Activated CD4-positive, alpha-beta T cell treated with anti-CD3 and anti-CD28 coated beads, Interleukin-2, amount 10 ng/mL, durations not matched to agents 7 days and 5 days (primary cell): ENCODE measurements at regions not wholly inside any gene's neighbourhood (a gene's known extent, or its start where the extent isn't known, plus 50 kb on each side); places are given as distances from the start of the nearest gene placed in this dataset.

ENCODE experiments used
- CTCF ChIA-PET: fragments of 350-600 bp; sonication (Branson Sonifier 250); formaldehyde crosslinking; loops from one replicate; lab custom pipeline; 2021; ENCODE audit warnings: antibody characterized with exemption; lab: Charles Lee
- POLR2A ChIA-PET: fragments of 350-600 bp; sonication (Branson Sonifier 250); formaldehyde crosslinking; loops from one replicate; lab custom pipeline; 2021; ENCODE audit warnings: antibody characterized with exemption; lab: Charles Lee
- DNase-seq: peaks from one replicate; pipeline ENCODE4 v3.0.0-alpha.2; 2020
- H3K27ac Mint-ChIP-seq: one replicate; pipeline ENCODE4 v1.8.0; 2021; ENCODE audit warnings: mild to moderate bottlenecking, moderate library complexity, mixed read lengths
- H3K27me3 Mint-ChIP-seq: one replicate; pipeline ENCODE4 v1.8.0; 2021; ENCODE audit warnings: mixed read lengths
- H3K36me3 Mint-ChIP-seq: one replicate; pipeline ENCODE4 v1.8.0; 2021; ENCODE audit warnings: low read depth, mixed read lengths
- H3K4me1 Mint-ChIP-seq: one replicate; pipeline ENCODE4 v1.8.0; 2021; ENCODE audit warnings: mixed read lengths
- H3K4me3 Mint-ChIP-seq: one replicate; pipeline ENCODE4 v1.8.0; 2021; ENCODE audit warnings: mild to moderate bottlenecking, moderate library complexity, mixed read lengths
- H3K9me3 Mint-ChIP-seq: one replicate; pipeline ENCODE4 v1.8.0; 2021; ENCODE audit warnings: mixed read lengths

DNA sequence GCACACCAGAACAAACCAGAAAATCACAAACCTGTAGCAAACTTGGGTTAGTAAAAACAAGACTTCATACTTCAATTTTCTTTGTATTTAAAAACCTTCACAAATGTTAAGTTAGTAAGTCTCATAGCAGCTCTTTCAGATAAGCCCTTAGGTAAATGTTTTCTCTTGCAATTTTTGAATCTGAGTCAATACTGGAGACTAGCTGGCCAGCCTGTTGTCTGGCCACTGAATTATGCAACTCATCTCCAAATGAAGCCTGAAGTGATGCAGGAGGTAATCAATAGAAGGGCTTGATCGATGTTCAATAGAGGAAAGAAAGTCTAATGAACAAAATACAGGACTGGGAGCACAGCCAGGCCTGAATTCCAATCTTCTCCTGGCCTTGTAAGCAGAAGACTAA lies 465.2 kb downstream of the LRIG3 start:
- Mint-ChIP-seq H3K27ac (no peak overlapping the region), H3K36me3 (no peaks in the 10 kb centered on the region), H3K27me3 (peaks cover 2% of the 10 kb centered on the region), H3K4me3 (no peak overlapping the region), H3K4me1 (no peaks in the 10 kb centered on the region), H3K9me3 (no peaks in the 10 kb centered on the region)
- POLR2A ChIA-PET = no interaction called here
- DNase-seq = no peak
- CTCF ChIA-PET = no interaction called here

GRCh38 chr12:58458102-58458501 lies 462.2 kb downstream of the LRIG3 start:
- ChIA-PET POLR2A (no interaction called here), CTCF (no interaction called here)
- H3K4me1 Mint-ChIP-seq = no peaks in the 10 kb centered on the region
- H3K36me3 Mint-ChIP-seq = no peaks in the 10 kb centered on the region
- peaks cover 2% of the 10 kb centered on the region for H3K27me3 Mint-ChIP-seq
- no peak for DNase-seq
- H3K4me3 Mint-ChIP-seq = no peak overlapping the region
- no peak overlapping the region for H3K27ac Mint-ChIP-seq
- no peaks in the 10 kb centered on the region for H3K9me3 Mint-ChIP-seq

GRCh38 chr12:58459191-58459590 lies 461.1 kb downstream of the LRIG3 start:
- H3K36me3 Mint-ChIP-seq = no peaks in the 10 kb centered on the region
- no peaks in the 10 kb centered on the region for H3K9me3 Mint-ChIP-seq
- H3K4me1 Mint-ChIP-seq = no peaks in the 10 kb centered on the region
- ChIA-PET CTCF (interaction anchor here (0.6 kb wide), 1 partner anchor 722 kb away, joined by 3 read pairs; no protein-coding TSS in a partner anchor), POLR2A (no interaction called here)
- peaks cover 2% of the 10 kb centered on the region for H3K27me3 Mint-ChIP-seq
- H3K27ac Mint-ChIP-seq = no peak overlapping the region
- no peak for DNase-seq
- H3K4me3 Mint-ChIP-seq = no peak overlapping the region

- CTCF ChIA-PET = interaction anchor here (1.0 kb wide), 1 partner anchor 432 kb away, joined by 3 read pairs; no protein-coding TSS in a partner anchor
- H3K4me1 Mint-ChIP-seq = no peaks in the 10 kb centered on the region
- H3K27ac Mint-ChIP-seq = no peak overlapping the region
- no peak for DNase-seq
- no peak overlapping the region for H3K4me3 Mint-ChIP-seq
- peaks cover 7% of the 10 kb centered on the region for H3K9me3 Mint-ChIP-seq
- no peaks in the 10 kb centered on the region for H3K36me3 Mint-ChIP-seq
- POLR2A ChIA-PET = no interaction called here
- no peaks in the 10 kb centered on the region for H3K27me3 Mint-ChIP-seq
Measured at GRCh38 chr12:58463051-58463450, 457.3 kb downstream of the LRIG3 start.

DNA sequence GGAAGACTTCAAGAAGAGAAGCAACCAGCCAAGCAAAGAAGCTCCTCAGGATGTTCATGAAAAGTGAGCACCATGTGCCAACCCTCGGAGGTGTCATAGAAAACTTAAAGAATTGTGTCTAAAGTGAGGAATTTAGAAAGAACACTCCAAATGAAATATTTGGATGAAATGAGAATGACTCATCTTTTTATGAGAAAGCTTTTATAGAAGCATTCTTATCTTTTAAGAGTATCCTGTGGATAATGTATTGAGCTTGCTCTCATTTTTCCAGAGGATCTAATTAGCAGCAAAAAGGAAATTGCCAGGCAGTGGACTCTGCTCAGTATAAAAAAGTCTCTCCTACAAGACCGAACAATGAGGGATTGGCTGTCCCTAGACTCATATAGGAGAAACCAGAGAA lies 454.9 kb downstream of the LRIG3 start:
- DNase-seq = no peak
- Mint-ChIP-seq H3K4me1 (no peaks in the 10 kb centered on the region), H3K27me3 (no peaks in the 10 kb centered on the region), H3K36me3 (no peaks in the 10 kb centered on the region), H3K9me3 (peaks cover 9% of the 10 kb centered on the region), H3K4me3 (no peak overlapping the region), H3K27ac (no peak overlapping the region)
- POLR2A ChIA-PET = no interaction called here
- CTCF ChIA-PET = no interaction called here

DNA sequence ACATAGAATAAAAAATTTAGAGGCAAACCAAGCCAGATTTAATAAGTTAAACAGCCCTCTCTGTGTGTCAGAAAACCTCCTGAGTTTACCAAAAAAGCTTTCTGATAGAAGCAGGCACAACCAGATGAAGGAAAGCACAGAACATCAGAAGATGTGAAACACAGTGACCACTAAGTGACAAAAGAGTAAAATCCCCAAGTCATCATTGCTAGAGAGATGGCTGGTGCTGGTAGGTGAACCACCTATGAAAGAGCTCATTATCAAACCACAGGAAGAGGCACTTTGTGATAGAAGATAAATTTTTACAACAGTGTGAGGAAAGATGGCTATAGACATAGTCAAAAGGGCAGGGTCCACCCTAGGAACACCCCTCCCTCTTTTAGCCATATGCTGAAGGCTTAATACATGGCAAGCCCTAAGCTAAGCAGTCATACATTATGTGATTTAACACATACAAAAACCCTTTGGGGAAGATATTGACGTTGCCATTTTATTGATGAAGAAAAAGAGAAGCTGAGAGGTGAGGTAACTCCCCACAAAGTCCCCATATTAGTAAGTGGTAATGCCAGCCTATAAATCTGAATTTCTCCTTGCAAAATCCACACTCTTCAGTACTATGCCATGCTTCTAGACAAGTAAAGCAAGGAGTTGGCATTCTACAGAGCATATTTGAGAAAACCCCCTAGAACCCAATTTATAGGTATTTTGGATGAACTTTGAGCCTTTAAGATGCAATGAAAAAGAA lies 449.9 kb downstream of the LRIG3 start:
- peaks cover 9% of the 10 kb centered on the region for H3K9me3 Mint-ChIP-seq
- ChIA-PET CTCF (no interaction called here), POLR2A (no interaction called here)
- no peak for DNase-seq
- H3K27me3 Mint-ChIP-seq = no peaks in the 10 kb centered on the region
- H3K36me3 Mint-ChIP-seq = no peaks in the 10 kb centered on the region
- H3K4me3 Mint-ChIP-seq = no peak overlapping the region
- H3K27ac Mint-ChIP-seq = no peak overlapping the region
- no peaks in the 10 kb centered on the region for H3K4me1 Mint-ChIP-seq

GRCh38 chr12:58479401-58479800 lies 440.9 kb downstream of the LRIG3 start:
- ChIA-PET POLR2A (no interaction called here), CTCF (no interaction called here)
- DNase-seq = no peak
- Mint-ChIP-seq H3K36me3 (no peaks in the 10 kb centered on the region), H3K27me3 (no peaks in the 10 kb centered on the region), H3K27ac (no peak overlapping the region), H3K4me3 (no peak overlapping the region), H3K4me1 (no peaks in the 10 kb centered on the region), H3K9me3 (no peaks in the 10 kb centered on the region)

DNA sequence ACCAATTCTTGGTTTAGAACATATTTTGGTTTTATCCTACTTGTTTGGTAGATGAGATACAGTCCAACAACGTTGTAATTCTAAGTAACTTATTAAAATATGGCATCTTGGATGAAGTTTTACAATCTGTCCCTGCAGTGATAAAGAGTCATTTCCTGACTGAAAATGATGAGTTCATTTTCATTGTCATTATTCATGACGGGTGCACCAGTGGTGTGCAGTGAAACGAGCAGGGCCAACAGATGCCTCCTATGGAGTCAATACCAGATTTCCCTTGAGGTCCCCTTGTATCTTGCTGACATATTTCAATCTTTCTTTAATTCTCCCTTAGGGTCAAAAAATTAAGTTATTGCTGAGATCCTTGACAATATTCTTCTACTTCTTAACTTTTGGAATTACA lies 438.5 kb downstream of the LRIG3 start:
- Mint-ChIP-seq H3K36me3 (no peaks in the 10 kb centered on the region), H3K27me3 (no peaks in the 10 kb centered on the region), H3K9me3 (no peaks in the 10 kb centered on the region), H3K27ac (no peak overlapping the region), H3K4me3 (no peak overlapping the region), H3K4me1 (no peaks in the 10 kb centered on the region)
- DNase-seq = no peak
- CTCF ChIA-PET = no interaction called here
- POLR2A ChIA-PET = no interaction called here

GRCh38 chr12:58487255-58487654 lies 433.0 kb downstream of the LRIG3 start:
- DNase-seq = no peak
- ChIA-PET CTCF (no interaction called here), POLR2A (no interaction called here)
- Mint-ChIP-seq H3K27ac (no peak overlapping the region), H3K4me3 (no peak overlapping the region), H3K9me3 (no peaks in the 10 kb centered on the region), H3K27me3 (no peaks in the 10 kb centered on the region), H3K4me1 (no peaks in the 10 kb centered on the region), H3K36me3 (no peaks in the 10 kb centered on the region)

- Mint-ChIP-seq H3K4me1 (no peaks in the 10 kb centered on the region), H3K4me3 (no peak overlapping the region), H3K27ac (no peak overlapping the region), H3K27me3 (no peaks in the 10 kb centered on the region), H3K36me3 (no peaks in the 10 kb centered on the region), H3K9me3 (no peaks in the 10 kb centered on the region)
- ChIA-PET CTCF (no interaction called here), POLR2A (no interaction called here)
- no peak for DNase-seq
Measured at GRCh38 chr12:58487678-58488161, 432.6 kb downstream of the LRIG3 start.

- no peaks in the 10 kb centered on the region for H3K27me3 Mint-ChIP-seq
- H3K9me3 Mint-ChIP-seq = no peaks in the 10 kb centered on the region
- no peaks in the 10 kb centered on the region for H3K36me3 Mint-ChIP-seq
- ChIA-PET POLR2A (no interaction called here), CTCF (no interaction called here)
- DNase-seq = no peak
- H3K27ac Mint-ChIP-seq = no peak overlapping the region
- no peak overlapping the region for H3K4me3 Mint-ChIP-seq
- no peaks in the 10 kb centered on the region for H3K4me1 Mint-ChIP-seq
Measured at GRCh38 chr12:58489394-58489793, 430.9 kb downstream of the LRIG3 start.

- H3K4me3 Mint-ChIP-seq = no peak overlapping the region
Measured at GRCh38 chr12:58491306-58491705, 429.0 kb downstream of the LRIG3 start.

DNA sequence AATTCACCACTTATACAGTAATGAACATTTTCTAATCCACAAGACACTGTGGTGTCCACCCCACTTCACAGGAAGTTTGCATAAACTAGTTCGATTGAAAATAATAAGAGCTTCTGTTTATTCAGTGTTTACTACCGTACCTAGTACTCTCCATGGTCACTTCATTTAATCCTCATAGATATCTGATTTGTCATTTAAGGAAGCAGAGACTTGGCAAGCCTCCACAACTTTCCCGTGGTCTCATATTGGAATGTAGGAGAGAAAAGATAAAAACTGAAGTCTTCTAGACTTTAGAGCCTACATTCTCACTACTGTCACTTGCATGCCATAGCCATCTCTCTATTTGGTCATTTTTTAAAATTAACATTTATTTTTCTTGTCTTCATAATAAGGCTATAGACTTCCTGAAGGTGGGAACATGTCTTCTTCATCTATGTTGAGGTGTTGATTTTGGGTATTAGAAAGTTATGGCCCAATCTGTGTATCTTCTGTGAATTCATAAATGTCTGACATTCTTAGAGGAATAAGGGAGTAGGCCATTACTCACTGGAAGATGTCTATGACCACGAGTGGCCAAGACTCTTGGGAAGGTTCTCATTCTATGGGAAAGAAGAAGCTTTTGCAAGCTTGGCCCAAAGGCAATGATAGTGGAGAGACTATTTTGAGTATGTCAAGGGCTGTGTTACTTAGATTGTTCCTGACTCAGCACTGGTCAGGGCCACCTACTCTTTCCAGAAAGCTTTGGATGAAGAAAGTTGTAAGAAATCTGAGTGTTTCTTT lies 423.7 kb downstream of the LRIG3 start:
- POLR2A ChIA-PET = no interaction called here
- H3K27ac Mint-ChIP-seq = no peak overlapping the region

More at GRCh38 chr12:58491306-58491705, 429.0 kb downstream of the LRIG3 start:
- ChIA-PET POLR2A (no interaction called here), CTCF (no interaction called here)
- no peaks in the 10 kb centered on the region for H3K36me3 Mint-ChIP-seq
- no peaks in the 10 kb centered on the region for H3K4me1 Mint-ChIP-seq
- no peak for DNase-seq
- no peak overlapping the region for H3K27ac Mint-ChIP-seq
- H3K27me3 Mint-ChIP-seq = no peaks in the 10 kb centered on the region
- no peaks in the 10 kb centered on the region for H3K9me3 Mint-ChIP-seq

More for the DNA sequence above, 423.7 kb downstream of the LRIG3 start:
- Mint-ChIP-seq H3K4me1 (no peaks in the 10 kb centered on the region), H3K27me3 (no peaks in the 10 kb centered on the region), H3K36me3 (no peaks in the 10 kb centered on the region), H3K4me3 (no peak overlapping the region), H3K9me3 (no peaks in the 10 kb centered on the region)
- CTCF ChIA-PET = no interaction called here
- no peak for DNase-seq
